ENCODE measurements at regions not wholly inside any gene's neighbourhood (a gene's known extent, or its start where the extent isn't known, plus 50 kb on each side); places are given as distances from the start of the nearest gene placed in this dataset.

- H3K4me3 ChIP-seq = no peak overlapping the region
- H3K9me3 ChIP-seq = no peaks in the 10 kb centered on the region
- intact Hi-C loops (cut with DNase I) = no loop called here
- DNase-seq (no peak), ATAC-seq (no peak)
- 80% methylated on average over 1 of the region's 1 CpG for WGBS (ENCODE audit: insufficient coverage, low coverage, low lambda C conversion rate, missing lambda C conversion rate)
- no peak overlapping the region for H3K27ac ChIP-seq
- H3K36me3 ChIP-seq = no peaks in the 10 kb centered on the region
- no peaks in the 10 kb centered on the region for H3K4me1 ChIP-seq
- no peaks in the 10 kb centered on the region for H3K27me3 ChIP-seq
- no peak for TF ChIP-seq CTCF (IDR thresholded peaks at IDR 0.05)
- TF ChIP-seq POLR2A (IDR thresholded peaks at IDR 0.05) = no peak
Observed at GRCh38 chr6:132019586-132019985, 68.4 kb upstream of the CCN2 start.

- no peaks in the 10 kb centered on the region for H3K27me3 ChIP-seq
- no peak for DNase-seq
- no peak for ATAC-seq
- H3K27ac ChIP-seq = no peak overlapping the region
- no peaks in the 10 kb centered on the region for H3K36me3 ChIP-seq
- no peak overlapping the region for H3K4me3 ChIP-seq
- intact Hi-C loops (cut with DNase I) = no loop called here
- H3K4me1 ChIP-seq = no peaks in the 10 kb centered on the region
- WGBS (ENCODE audit: insufficient coverage, low coverage, low lambda C conversion rate, missing lambda C conversion rate) = 86% methylated on average over 3 of the region's 3 CpGs
- H3K9me3 ChIP-seq = no peaks in the 10 kb centered on the region
- TF ChIP-seq CTCF (IDR thresholded peaks at IDR 0.05) = no peak
- no peak for TF ChIP-seq POLR2A (IDR thresholded peaks at IDR 0.05)
Observed at GRCh38 chr6:132017942-132018341, 66.8 kb upstream of the CCN2 start.

GRCh38 chr6:132016396-132016795, 65.2 kb upstream of the CCN2 start:
- no peaks in the 10 kb centered on the region for H3K27me3 ChIP-seq
- DNase-seq (no peak), ATAC-seq (no peak)
- TF ChIP-seq POLR2A (IDR thresholded peaks at IDR 0.05) (no peak), CTCF (IDR thresholded peaks at IDR 0.05) (no peak)
- H3K4me1 ChIP-seq = no peaks in the 10 kb centered on the region
- WGBS (ENCODE audit: insufficient coverage, low coverage, low lambda C conversion rate, missing lambda C conversion rate) = 93% methylated on average over 1 of the region's 1 CpG
- H3K27ac ChIP-seq = no peak overlapping the region
- H3K9me3 ChIP-seq = no peaks in the 10 kb centered on the region
- H3K4me3 ChIP-seq = no peak overlapping the region
- intact Hi-C loops (cut with DNase I) = no loop called here
- H3K36me3 ChIP-seq = no peaks in the 10 kb centered on the region

- 37% methylated on average over 2 of the region's 2 CpGs for WGBS (ENCODE audit: insufficient coverage, low coverage, low lambda C conversion rate, missing lambda C conversion rate)
- H3K4me1 ChIP-seq = no peaks in the 10 kb centered on the region
- H3K36me3 ChIP-seq = no peaks in the 10 kb centered on the region
- H3K9me3 ChIP-seq = no peaks in the 10 kb centered on the region
- DNase-seq (no peak), ATAC-seq (peak in 3 of 4 donors; percentile 54 to 58 (median 54))
- TF ChIP-seq CTCF (IDR thresholded peaks at IDR 0.05) (no peak), POLR2A (IDR thresholded peaks at IDR 0.05) (no peak)
- no peaks in the 10 kb centered on the region for H3K27me3 ChIP-seq
- H3K4me3 ChIP-seq = no peak overlapping the region
- H3K27ac ChIP-seq = no peak overlapping the region
- intact Hi-C loops (cut with DNase I) = no loop called here
Observed at GRCh38 chr6:132011582-132011981, 60.4 kb upstream of the CCN2 start.

- intact Hi-C loops (cut with DNase I) = no loop called here
- no peak overlapping the region for H3K27ac ChIP-seq
Observed at GRCh38 chr6:132009175-132009574, 58.0 kb upstream of the CCN2 start.

More at GRCh38 chr6:132009175-132009574, 58.0 kb upstream of the CCN2 start:
- no peak for TF ChIP-seq CTCF (IDR thresholded peaks at IDR 0.05)
- TF ChIP-seq POLR2A (IDR thresholded peaks at IDR 0.05) = no peak
- Histone ChIP-seq H3K27me3 (no peaks in the 10 kb centered on the region), H3K36me3 (no peaks in the 10 kb centered on the region), H3K4me3 (no peak overlapping the region), H3K4me1 (no peaks in the 10 kb centered on the region), H3K9me3 (no peaks in the 10 kb centered on the region)
- DNase-seq = no peak
- ATAC-seq = no peak
